PC-9 (cell line): ENCODE measurements at regions not wholly inside any gene's neighbourhood (a gene's known extent, or its start where the extent isn't known, plus 50 kb on each side); places are given as distances from the start of the nearest gene placed in this dataset.

Experiments
- EZH2 ChIP-seq: fragments of 200-600 bp; sonication (generic); IDR thresholded peaks from 2 replicates; pipeline ENCODE4 v1.8.0; 2017; ENCODE audit warnings: antibody characterized with exemption, low read depth
- TF ChIP-seq, protein P1 (sequence below): fragments of 200-600 bp; sonication (generic); conservative IDR thresholded peaks from 2 replicates; pipeline ENCODE4 v1.6.1; 2017; ENCODE audit warnings: mixed run types, antibody characterized with exemption, mild to moderate bottlenecking, moderate library complexity

DNA sequence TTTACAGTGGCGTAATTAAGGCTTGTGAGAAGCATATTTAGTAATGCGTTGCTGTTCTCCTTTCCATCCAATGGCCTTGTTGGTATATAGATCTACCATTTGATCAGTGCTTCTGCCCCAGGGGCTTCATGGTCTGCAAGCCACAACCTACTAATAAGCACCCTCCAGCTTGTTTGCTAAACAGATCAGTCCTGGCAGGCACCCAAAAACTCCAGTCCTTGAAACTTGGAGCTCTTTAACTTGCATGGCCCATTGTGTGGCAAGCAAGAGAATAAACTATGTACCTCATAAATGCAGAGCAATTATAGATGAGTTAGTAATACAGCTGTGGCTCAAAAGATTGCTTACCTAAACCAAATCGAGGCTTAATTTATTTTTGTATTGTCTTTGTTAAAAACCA, 158.5 kb downstream of the FTCDNL1 start:
- TF ChIP-seq, protein P1, sequence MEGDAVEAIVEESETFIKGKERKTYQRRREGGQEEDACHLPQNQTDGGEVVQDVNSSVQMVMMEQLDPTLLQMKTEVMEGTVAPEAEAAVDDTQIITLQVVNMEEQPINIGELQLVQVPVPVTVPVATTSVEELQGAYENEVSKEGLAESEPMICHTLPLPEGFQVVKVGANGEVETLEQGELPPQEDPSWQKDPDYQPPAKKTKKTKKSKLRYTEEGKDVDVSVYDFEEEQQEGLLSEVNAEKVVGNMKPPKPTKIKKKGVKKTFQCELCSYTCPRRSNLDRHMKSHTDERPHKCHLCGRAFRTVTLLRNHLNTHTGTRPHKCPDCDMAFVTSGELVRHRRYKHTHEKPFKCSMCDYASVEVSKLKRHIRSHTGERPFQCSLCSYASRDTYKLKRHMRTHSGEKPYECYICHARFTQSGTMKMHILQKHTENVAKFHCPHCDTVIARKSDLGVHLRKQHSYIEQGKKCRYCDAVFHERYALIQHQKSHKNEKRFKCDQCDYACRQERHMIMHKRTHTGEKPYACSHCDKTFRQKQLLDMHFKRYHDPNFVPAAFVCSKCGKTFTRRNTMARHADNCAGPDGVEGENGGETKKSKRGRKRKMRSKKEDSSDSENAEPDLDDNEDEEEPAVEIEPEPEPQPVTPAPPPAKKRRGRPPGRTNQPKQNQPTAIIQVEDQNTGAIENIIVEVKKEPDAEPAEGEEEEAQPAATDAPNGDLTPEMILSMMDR: no peak
- no peak for TF ChIP-seq EZH2
